GM12891 (cell line): ENCODE measurements at regions not wholly inside any gene's neighbourhood (a gene's known extent, or its start where the extent isn't known, plus 50 kb on each side); places are given as distances from the start of the nearest gene placed in this dataset.

ENCODE experiments used
- POLR2A ChIP-seq: IDR thresholded peaks from 2 replicates; pipeline ENCODE4 v1.6.1; 2011; ENCODE audit warnings: low read depth, low read length, control low read depth
- POLR2AphosphoS5 ChIP-seq: IDR thresholded peaks from 2 replicates; pipeline ENCODE4 v1.6.1; 2011; ENCODE audit warnings: low read depth, low read length, control low read depth
- TAF1 ChIP-seq: IDR thresholded peaks from 2 replicates; pipeline ENCODE4 v1.6.1; 2011; ENCODE audit warnings: low read depth, low read length, control low read depth

DNA sequence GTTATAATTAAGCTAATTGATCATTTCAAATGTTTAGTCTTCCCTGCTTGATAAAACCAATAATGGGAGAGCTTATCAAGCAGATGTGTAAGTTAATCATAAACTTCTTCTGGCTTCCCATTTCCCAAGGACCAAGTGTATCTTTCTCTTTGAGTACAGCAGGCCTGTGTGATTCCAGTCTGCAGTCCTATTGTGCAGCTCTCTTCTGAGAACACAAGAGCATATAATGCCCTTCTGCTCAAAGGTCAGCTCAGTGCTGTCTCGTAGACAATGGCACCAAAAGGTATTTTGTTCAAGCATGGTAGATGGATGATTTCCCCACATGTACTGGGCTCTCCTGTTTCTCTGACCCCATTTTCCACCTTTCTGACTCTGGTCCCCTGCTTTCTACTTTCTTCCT, 101.8 kb upstream of the DYRK2 start:
- TF ChIP-seq POLR2AphosphoS5: no peak
- no peak for TF ChIP-seq TAF1
- TF ChIP-seq POLR2A: no peak
